ENCODE measurements at regions not wholly inside any gene's neighbourhood (a gene's known extent, or its start where the extent isn't known, plus 50 kb on each side); places are given as distances from the start of the nearest gene placed in this dataset.

DNA sequence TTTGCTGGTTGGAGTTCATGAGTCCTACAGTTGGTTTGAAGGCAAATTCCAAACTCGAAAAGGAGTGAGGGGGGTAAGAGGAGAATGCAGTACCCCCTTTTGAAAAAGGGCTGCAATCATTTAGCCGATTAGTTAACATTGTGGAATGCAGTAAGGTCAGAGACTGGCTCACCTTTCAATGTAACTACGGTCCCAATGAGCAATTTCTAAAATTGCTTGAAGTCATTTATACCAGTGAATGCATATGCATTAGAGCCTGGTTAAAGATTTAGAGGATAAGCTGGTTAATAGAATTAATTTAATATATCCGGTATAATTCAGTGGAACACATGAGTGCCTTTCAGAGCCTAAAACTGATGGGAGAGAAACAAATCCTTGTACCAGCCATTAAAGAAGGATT is 172.6 kb upstream of the PAPPA start:
- Histone ChIP-seq H3K27me3 (ENCODE audit: insufficient read depth, poor library complexity, severe bottlenecking) (no peaks in the 10 kb centered on the region), H3K4me3 (ENCODE audit: severe bottlenecking) (no peak overlapping the region), H3K36me3 (ENCODE audit: low read depth) (no peaks in the 10 kb centered on the region), H3K4me1 (ENCODE audit: insufficient read depth, poor library complexity, severe bottlenecking) (no peaks in the 10 kb centered on the region), H3K9me3 (ENCODE audit: severe bottlenecking) (no peaks in the 10 kb centered on the region), H3K27ac (ENCODE audit: poor library complexity, severe bottlenecking) (no peak overlapping the region)
- no peak for TF ChIP-seq CTCF (IDR thresholded peaks at IDR 0.05; ENCODE audit: poor library complexity, severe bottlenecking)
- DNase-seq (ENCODE audit: low spot score) (no peak), ATAC-seq (ENCODE audit: low read depth) (no peak)

DNA sequence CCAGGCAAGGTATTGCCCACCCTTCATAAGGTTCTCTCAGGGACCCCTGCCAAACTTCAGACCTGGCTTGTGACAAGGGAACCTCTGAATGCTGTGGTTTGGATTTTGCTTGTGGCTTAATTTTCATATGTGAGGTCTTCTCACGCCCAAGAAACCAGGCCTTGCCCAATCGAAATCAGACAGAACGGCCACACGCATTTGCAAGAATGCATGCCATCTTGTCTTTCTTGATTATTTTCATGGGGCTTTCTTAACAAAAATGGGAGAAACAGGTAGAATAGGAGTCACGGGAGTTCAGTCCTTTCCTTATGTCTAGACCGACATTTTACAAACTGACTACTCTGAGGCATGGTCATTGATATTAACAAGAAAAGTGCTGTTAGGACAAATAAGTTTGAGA is 170.2 kb upstream of the PAPPA start:
- ATAC-seq (ENCODE audit: low read depth) = no peak
- no peak for DNase-seq (ENCODE audit: low spot score)
- H3K4me3 ChIP-seq (ENCODE audit: severe bottlenecking) = no peak overlapping the region
- no peaks in the 10 kb centered on the region for H3K36me3 ChIP-seq (ENCODE audit: low read depth)
- TF ChIP-seq CTCF (IDR thresholded peaks at IDR 0.05; ENCODE audit: poor library complexity, severe bottlenecking) = no peak
- no peaks in the 10 kb centered on the region for H3K9me3 ChIP-seq (ENCODE audit: severe bottlenecking)
- no peaks in the 10 kb centered on the region for H3K27me3 ChIP-seq (ENCODE audit: insufficient read depth, poor library complexity, severe bottlenecking)
- H3K27ac ChIP-seq (ENCODE audit: poor library complexity, severe bottlenecking) = no peak overlapping the region
- H3K4me1 ChIP-seq (ENCODE audit: insufficient read depth, poor library complexity, severe bottlenecking) = no peaks in the 10 kb centered on the region

GRCh38 chr9:115985657-115986056 is 167.9 kb upstream of the PAPPA start:
- Histone ChIP-seq H3K27ac (ENCODE audit: poor library complexity, severe bottlenecking) (no peak overlapping the region), H3K4me1 (ENCODE audit: insufficient read depth, poor library complexity, severe bottlenecking) (no peaks in the 10 kb centered on the region), H3K4me3 (ENCODE audit: severe bottlenecking) (no peak overlapping the region), H3K27me3 (ENCODE audit: insufficient read depth, poor library complexity, severe bottlenecking) (no peaks in the 10 kb centered on the region), H3K9me3 (ENCODE audit: severe bottlenecking) (no peaks in the 10 kb centered on the region), H3K36me3 (ENCODE audit: low read depth) (no peaks in the 10 kb centered on the region)
- no peak for TF ChIP-seq CTCF (IDR thresholded peaks at IDR 0.05; ENCODE audit: poor library complexity, severe bottlenecking)
- no peak for ATAC-seq (ENCODE audit: low read depth)
- no peak for DNase-seq (ENCODE audit: low spot score)

GRCh38 chr9:115986508-115986907 is 167.1 kb upstream of the PAPPA start:
- DNase-seq (ENCODE audit: low spot score) = no peak
- H3K4me3 ChIP-seq (ENCODE audit: severe bottlenecking) = no peak overlapping the region
- TF ChIP-seq CTCF (IDR thresholded peaks at IDR 0.05; ENCODE audit: poor library complexity, severe bottlenecking) = no peak

DNA sequence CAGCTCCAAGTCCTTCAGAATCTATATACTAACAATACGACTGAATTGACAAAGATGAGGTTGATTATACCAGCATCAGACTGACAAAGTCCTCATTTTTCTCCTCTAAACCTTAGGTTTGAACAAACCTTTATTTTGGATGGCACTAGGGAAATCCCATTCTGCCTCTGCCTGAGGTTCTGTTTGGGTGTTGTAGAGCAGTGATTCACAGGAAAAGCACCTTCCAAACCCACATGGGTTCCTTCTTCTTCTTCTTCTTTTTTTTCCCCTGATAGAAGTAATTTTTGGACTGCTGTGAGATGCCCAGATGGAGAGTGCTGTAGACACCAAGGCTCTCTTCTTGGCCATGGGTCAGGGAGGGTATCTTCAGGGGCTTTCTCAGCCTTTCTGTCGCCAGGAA is 164.9 kb upstream of the PAPPA start:
- no peak for TF ChIP-seq CTCF (IDR thresholded peaks at IDR 0.05; ENCODE audit: poor library complexity, severe bottlenecking)
- H3K4me3 ChIP-seq (ENCODE audit: severe bottlenecking) = no peak overlapping the region
- DNase-seq (ENCODE audit: low spot score) (no peak), ATAC-seq (ENCODE audit: low read depth) (no peak)
- no peaks in the 10 kb centered on the region for H3K4me1 ChIP-seq (ENCODE audit: insufficient read depth, poor library complexity, severe bottlenecking)
- H3K9me3 ChIP-seq (ENCODE audit: severe bottlenecking) = no peaks in the 10 kb centered on the region
- H3K27ac ChIP-seq (ENCODE audit: poor library complexity, severe bottlenecking) = no peak overlapping the region
- no peaks in the 10 kb centered on the region for H3K36me3 ChIP-seq (ENCODE audit: low read depth)
- no peaks in the 10 kb centered on the region for H3K27me3 ChIP-seq (ENCODE audit: insufficient read depth, poor library complexity, severe bottlenecking)

More at GRCh38 chr9:115986508-115986907, 167.1 kb upstream of the PAPPA start:
- Histone ChIP-seq H3K27me3 (ENCODE audit: insufficient read depth, poor library complexity, severe bottlenecking) (no peaks in the 10 kb centered on the region), H3K9me3 (ENCODE audit: severe bottlenecking) (no peaks in the 10 kb centered on the region), H3K36me3 (ENCODE audit: low read depth) (no peaks in the 10 kb centered on the region), H3K4me1 (ENCODE audit: insufficient read depth, poor library complexity, severe bottlenecking) (no peaks in the 10 kb centered on the region), H3K27ac (ENCODE audit: poor library complexity, severe bottlenecking) (no peak overlapping the region)
- no peak for ATAC-seq (ENCODE audit: low read depth)
